NCI-H128 (cell line): ENCODE measurements at regions not wholly inside any gene's neighbourhood (a gene's known extent, or its start where the extent isn't known, plus 50 kb on each side); places are given as distances from the start of the nearest gene placed in this dataset.
"Not testable (repeated sequence)": the region's sequence is repeated elsewhere in the genome, so short reads cannot be mapped to it uniquely, and the experiment has no call there.

ENCODE experiments used
- DNase-seq: peaks from one replicate; lab custom pipeline; 2025; ENCODE audit not compliant: unreplicated experiment; lab: John Stamatoyannopoulos, UW

DNA sequence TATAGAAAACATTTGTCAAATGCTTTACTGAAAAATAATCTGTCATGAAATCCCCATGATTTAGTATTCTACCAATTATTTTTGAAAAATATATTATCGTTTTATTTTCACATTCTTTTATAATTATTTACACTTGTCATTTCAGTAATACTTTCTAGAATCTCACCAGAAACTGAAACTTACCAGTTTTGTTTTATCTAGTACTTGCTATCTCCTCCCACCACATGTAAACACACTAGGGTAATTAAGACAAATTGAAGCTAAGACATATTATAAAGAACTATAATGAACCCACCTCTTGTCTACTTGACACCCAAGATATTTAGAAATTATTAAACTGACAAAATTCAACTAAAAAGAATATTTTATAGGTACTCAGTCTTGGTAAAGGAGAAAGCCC is 51.5 kb upstream of the GRM3 start:
- no peak for DNase-seq

DNA sequence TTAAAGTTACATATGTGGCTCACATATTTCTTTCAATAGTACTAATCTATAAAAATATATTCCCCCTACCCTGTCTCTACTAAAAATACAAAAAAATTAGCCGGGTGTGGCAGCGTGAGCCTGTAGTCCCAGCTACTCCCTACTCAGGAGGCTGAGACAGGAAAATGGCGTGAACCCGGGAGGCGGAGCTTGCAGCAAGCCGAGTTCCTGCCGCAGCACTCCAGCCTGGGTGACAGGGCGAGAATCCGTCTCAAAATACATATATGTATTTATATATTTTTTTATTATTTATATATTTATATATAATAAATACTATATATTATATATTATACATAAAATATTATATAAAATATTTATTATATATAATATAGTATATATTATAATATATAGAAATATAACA is 69.7 kb upstream of the GRM3 start:
- no peak for DNase-seq

DNA sequence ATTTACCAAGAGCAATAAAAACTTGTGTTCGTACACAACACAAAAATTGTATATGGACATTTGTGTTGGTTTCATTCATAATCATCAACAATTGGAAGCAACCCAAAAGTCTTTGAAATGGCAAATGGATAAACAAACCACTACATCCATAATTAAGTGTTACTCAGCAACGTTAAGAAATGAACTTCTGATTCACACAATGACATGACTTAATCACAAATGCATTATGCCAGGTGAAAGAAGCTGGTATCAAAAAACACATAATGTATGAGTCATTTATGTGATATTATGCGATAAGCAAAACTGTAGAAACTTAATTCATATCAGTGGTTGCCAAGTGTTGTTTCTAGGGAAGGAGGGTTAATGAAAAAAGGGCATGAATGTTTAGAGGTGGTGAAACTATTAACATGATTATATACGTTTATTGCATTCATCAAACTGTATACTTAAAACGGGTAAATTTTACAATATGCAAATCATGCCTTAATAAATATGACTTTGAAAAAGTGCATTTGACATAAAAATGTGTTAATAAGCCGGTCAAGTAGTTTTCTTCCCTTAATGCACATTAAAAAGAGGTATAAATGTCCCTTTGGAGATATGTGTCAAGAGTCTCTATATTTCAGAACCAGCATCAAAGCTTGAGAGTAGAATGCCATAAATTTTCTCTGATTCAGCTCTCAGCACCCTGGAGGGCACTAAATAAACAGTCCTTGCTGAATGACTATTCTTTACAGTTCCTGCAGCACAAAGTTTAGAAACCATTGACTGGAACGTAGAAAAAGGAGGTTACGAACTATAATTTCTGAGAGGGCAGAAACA is 84.8 kb upstream of the GRM3 start:
- DNase-seq = no peak

DNA sequence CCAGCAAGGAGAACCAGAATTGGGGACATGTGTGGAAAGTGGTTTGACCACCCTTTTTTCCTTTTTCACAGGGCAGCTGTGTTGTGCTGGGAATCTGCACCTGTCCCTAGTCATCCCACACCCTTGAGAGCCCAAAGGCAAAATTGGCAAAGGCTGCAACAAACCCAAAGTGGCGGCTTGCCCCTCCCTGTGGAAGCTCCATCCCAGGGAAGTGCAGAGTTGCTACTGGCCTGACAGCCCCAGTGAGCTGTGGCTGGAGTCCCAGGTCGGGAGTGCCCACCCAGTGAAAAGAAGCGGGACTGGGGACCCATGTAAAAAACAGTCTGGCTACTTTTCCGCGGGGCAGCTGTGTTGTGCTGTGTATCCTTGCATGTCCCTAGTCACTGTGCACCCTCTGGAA is 109.1 kb upstream of the GRM3 start:
- DNase-seq = no peak

DNA sequence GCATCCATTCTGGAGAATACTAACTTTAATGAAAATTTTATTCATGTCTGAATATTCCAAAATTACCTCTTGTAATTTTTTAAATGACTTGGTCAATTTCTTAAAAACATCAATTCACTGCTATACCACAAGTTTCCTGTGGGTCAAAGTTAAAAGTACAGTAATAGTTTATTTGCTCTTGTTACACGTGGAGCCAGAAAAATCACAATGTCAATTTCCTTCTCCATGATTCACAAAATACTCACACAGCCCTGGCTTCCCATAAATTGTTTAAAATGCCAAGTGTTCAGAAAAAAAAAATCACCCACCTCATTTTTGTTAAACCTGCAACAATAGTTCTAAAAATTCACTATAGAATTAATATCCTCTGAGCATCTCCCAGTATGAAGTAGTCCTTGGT is 139.5 kb upstream of the GRM3 start:
- DNase-seq = no peak

DNA sequence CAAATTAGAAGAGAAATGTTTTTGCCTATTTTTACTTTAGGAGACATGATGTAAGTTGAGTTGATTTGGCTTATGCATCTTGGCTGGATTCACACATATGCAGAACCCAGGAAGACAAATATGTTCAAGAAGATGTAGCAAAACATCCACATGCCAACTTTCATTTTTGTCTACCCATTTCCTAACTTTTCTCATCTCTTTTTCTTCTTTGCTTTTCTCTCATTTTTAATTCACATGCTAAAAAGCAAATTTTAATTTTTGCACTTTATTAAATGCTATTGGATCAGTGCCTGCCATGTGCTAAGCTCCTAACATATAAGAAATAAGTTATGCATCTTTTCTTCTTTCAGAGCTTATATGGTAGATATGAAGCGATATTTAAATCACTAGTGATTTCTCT is 143.7 kb upstream of the GRM3 start:
- DNase-seq = no peak

DNA sequence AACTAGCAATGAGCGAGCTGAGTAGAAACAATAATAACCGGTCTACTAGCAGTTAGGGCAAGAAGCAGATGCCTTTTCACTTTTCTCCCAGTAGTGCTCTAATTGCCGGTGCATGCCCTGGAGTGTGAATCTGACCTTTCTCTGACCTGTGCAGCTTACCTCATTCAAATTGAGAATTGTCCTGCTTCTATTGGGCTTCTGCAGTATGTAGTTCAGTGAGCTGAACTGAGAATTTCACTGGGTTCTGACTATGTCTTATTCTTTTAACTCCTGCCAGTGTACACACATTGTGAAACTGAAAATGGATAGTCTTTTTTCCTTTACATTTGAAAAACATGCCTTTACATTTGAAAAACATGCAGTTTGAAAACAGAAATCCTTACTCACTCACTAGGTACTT is 157.9 kb upstream of the GRM3 start:
- no peak for DNase-seq

DNA sequence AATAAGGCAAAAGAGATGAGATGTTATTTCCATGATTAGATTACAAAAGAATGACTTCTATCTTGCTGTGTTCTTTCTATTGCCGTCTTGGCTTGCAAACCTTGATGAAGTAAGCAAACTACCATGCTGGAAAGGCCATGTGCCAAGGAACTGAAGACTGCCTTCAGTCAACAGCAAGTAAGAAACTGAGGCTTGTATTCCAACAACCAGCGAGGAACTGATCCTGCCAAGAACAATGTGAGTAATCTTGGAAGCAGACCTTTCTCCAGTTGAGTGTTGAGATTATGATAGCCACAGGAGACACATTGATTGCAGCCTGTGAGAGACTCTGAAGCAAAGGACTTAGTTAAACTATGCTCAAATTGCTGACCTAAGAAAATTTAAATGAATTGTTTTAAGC is 164.6 kb upstream of the GRM3 start:
- no peak for DNase-seq

DNA sequence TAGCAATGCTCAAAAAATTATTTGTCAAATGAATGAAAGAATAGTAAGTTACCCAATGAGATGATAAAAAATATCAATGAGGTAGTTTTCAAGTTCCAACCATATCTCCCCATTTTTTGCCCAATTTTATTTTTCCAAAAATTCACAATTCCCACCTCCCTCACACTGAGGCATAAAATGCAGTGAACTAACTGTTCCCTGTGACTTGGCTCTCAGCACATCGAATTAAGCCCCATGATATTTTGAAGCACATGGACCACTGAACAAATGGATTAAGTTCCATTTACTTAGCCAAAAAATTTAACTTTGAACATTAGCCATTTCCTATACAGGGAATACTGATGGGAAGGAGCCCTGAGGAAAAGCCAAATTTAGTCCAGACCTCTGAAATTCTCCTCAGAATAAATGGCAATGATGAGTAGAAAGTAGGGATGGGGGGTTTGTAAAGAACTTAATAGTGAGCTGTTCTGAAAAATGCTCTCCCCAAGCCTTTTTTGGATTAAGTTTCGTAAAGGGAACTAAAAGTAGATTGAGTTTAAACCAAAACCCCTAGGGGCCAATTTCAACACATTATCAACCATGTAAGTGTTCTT is 166.3 kb upstream of the GRM3 start:
- DNase-seq = no peak

DNA sequence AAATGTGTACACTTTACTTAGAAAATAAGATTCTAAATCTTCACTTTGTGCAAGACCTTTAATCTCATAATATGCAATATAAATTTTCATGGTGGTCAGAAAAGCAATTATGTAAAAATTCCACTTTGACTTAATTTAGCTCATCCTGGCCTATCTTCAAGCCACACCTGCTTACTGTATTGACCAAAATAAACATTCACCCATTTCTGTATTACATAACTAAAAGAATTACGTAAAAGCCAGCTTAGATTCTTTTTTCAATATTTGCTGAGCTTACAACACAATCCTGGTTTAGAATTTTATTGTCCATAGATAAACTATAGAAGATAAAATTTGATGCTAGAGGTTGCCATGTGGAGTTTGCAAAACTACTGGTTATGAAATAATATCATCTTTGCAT is 172.9 kb upstream of the GRM3 start:
- DNase-seq = no peak

DNA sequence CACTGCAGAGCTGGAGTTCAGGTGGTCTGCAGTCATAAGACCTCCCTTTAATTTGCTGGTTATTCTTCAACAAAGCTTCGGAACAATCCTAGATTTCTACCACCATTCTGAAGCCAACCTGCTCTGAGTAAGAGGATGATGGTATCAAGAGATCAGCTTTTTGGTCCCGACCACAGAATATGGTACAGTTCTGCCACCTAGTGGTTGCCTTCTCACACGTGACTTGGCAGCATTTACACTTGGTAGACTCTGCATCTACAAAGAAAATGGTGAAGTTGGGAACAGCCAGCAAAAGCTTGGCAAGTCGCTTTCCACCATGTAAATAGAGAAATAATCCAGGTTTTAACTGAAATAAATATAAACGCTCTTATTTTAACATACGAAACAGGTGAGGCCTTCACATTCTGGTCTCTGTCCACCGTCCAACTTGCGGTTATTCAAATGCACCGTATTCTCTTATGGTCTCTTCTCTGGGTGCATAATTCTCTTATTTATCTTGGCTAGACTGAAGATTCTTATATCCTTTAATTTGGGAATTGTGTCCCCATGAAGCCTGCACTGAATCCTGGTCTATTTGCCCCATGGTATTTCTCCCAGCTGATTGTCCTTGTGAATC is 173.9 kb upstream of the GRM3 start:
- peak; percentile 23 for DNase-seq

DNA sequence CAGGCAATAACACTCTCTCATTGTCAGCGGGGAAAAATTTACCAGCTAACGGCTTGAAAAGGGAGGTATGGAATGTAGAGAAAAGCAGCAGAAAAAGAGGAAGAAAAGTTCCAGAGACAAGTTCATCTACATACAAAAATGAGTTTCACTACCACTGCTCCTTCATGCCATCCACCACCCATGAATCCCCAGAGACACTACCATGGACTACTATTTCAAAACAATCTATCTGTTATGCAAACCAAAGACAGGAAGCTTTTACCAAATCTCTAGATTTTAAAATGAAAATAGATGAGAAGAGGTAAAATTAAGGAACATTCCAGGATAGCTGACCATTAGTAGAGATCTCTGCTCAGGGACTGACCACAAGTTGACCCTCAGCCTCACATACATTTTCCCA is 189.0 kb upstream of the GRM3 start:
- no peak for DNase-seq

DNA sequence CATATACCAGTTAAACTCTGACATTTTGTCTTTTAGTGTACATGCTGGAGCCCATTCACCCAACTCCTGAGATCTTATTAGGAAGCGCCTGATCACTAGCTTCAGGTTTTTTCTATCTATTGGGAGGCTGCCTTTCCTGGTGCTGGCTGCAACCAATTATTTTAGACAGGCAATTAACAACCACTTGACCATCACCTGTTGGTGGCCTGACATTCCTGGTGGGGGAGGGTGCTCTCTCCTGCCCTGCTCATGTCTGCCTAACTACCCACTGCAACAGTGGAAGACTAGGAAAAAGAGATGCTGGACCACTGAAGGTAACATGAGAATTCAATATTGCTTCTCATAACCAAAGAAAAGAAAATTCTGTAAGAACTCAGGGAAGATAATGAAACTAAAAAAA is 190.3 kb upstream of the GRM3 start:
- no peak for DNase-seq

DNA sequence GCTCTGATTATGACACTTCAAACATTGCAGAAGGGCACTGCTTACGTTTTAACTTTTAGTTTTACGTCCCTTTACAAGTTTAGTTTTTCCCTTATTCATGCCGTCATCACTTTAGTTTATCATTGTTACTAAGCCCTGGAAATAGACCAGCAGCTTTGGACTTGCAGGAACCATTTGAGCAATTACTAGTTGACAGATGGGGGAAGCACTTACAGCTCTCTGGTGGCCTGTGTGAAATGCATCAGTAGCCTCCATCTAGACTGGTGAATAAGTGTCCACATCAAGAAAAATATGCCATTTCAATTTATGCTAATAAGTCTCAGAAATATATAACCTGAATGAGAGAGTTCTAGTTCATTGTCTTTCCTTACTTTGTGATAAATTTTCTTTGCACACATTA is 194.9 kb upstream of the GRM3 start:
- no peak for DNase-seq

DNA sequence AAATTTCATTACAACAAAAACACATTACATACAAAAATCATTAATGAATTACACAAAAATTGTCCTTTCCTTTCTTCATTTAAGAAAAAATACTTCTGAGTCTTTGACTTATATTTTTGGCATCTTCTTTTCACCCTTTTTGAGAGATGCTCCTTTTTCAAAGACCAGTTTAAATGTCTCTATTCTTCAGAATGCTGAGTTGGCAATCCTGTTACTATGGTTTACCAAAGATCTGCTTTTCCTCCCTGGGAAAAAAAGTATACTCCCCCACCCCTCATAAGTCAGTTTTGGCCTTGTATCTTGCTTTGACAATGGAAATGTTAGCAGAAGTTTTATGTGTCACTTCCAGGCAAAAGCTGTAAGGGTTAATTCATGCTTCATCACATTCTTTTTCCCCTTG is 198.4 kb upstream of the GRM3 start:
- no peak for DNase-seq

DNA sequence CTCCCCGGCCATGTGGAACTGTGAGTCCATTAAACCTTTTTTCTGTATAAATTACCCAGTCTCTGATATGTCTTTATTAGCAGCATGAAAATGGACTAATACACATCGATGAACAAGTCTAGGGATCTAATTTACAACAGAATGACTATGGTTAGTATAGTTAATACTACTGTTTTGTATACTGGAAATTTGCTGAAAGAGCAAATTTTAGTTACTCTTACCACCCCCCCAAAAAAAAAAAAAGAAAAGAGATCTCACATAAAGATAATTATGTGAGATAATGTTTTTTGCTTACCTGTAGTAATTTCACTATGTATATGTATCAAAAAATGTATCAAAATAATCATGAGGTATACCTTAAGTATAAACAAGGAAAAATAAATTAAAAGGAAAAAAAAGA is 199.5 kb upstream of the GRM3 start:
- no peak for DNase-seq

DNA sequence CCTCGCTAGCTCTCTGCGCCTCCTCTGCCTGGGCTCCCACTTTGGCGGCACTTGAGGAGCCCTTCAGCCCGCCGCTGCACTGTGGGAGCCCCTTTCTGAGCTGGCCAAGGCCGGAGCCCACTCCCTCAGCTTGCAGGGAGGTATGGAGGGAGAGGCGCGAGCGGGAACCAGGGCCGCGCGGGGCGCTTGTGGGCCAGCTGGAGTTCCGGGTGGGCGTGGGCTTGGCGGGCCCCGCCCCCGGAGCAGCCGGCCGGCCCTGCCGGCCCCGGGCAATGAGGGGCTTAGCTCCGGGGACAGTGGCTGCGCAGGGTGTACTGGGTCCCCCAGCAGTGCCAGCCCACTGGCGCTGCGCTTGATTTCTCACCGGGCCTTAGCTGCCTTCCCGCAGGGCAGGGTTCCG is 203.3 kb upstream of the GRM3 start:
- not testable (repeated sequence) for DNase-seq

DNA sequence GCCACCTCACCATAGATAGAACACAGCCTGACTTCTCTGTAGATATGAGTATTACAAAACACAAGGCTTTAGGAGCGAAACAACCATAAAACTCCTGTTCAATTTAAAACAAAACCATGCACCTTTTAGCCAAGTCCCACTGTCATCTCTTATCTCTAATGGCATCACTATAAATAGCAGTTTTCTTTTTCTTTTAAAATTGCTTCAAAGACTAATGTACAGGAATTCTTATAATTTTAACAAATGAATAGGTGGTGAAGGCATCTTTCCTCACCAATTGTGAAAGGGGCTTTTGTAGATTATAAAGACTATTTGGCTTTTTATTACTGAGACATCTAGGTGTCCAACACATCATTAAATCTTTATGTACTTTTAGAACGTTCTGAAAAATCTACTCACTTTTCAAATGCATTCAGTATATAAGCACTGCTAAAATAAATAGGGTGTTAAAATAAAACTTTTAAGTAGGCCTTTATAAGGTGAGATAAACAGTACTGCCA is 205.7 kb upstream of the GRM3 start:
- no peak for DNase-seq

DNA sequence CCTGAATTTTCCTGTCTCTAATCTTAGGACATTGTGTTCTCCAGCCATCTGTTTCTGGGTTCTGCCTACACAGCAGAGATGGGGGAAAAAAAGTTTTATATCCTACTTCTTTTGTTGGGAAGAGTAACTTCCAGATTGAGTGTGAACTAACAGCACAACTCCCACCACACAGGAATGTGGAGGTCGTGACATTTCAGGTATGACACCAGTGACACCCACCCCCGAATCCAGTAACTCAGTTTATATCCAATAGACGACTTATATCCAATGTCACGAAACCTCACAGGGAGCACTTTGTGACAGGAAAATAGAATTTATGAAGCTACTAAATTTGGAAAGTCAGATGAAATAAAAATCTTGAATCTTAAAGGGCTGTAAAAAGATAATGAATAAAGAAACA is 211.9 kb upstream of the GRM3 start:
- no peak for DNase-seq

DNA sequence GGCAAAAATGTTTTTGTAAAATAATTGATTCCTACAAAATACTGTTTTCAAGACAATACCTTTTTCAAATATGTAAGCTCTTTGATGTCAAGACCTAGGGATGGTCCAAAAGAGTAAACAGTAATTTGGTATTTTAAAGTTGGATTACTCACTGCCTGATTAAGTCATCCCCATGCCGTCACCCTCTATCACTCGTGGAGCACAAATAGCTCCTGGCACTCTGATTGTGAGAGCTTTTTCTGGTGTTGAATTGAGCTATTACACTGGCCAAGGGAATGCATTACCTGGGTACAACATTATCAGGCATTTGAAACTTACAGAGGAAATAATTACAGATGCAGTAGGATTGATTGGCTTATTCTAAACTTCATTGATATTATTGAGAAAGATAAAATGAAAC is 231.9 kb upstream of the GRM3 start:
- DNase-seq = no peak

DNA sequence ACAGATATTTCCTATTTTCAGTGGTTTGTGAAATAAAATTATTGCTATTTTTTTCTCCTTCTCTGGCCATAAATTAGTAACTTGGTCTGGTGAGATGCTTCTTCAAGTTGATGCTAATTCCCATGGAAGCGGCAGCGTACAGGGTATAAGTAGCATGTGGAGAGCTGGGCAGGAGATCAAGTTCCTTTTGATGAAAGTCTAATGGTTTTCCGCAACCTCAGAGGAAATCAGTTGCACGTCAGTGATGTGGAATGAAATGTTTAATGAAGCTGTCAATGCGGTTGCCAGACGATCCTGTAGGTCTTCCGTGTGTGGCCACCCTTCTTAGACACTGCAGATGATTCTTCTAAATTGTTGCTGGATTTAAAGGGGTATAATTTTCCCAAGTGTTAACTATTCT is 236.4 kb upstream of the GRM3 start:
- no peak for DNase-seq

DNA sequence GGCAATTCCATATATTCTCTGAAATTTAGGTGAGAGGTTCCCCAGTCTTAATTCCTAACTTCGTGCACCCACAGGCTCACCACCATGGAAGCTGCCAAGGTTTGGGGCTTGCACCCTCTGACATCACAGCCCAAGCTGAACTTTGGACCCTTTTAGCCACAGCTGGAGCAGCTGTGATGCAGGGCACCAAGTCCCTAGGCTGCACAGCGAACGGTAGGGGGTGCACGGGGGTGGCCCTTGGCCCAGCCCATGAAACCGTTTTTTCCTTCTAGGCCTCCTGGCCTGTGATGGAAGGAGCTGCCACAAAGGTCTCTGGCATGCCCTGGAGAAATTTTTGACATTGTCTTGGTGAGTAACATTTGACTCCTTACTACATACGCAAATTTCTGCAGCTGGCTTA is 251.9 kb upstream of the GRM3 start:
- DNase-seq = no peak
